Trophoblast cell (in vitro differentiated cells and primary cell): ENCODE measurements at regions not wholly inside any gene's neighbourhood (a gene's known extent, or its start where the extent isn't known, plus 50 kb on each side); places are given as distances from the start of the nearest gene placed in this dataset.

Experiments
- DNase-seq, 2 donors: peaks; one replicate each; pipeline ENCODE4 v3.0.0-alpha.2; 2016
- H2AFZ ChIP-seq: 2 replicates; pipeline ENCODE4 v1.6.1; 2013; ENCODE audit warnings: low read length, moderate library complexity, mild to moderate bottlenecking; ENCODE audit not compliant: insufficient read depth, poor library complexity
- H2AK5ac ChIP-seq: 2 replicates; pipeline ENCODE4 v1.6.1; 2013; ENCODE audit warnings: mild to moderate bottlenecking, low read length
- H2BK120ac ChIP-seq: 2 replicates; pipeline ENCODE4 v1.6.1; 2013; ENCODE audit warnings: low read length, mild to moderate bottlenecking, moderate library complexity; ENCODE audit not compliant: insufficient read depth, poor library complexity
- H2BK12ac ChIP-seq: 2 replicates; pipeline ENCODE4 v1.6.1; 2013; ENCODE audit warnings: mild to moderate bottlenecking, low read length, moderate library complexity
- H2BK5ac ChIP-seq: 2 replicates; pipeline ENCODE4 v1.6.1; 2013; ENCODE audit warnings: low read length, low read depth, moderate library complexity, mild to moderate bottlenecking; ENCODE audit not compliant: poor library complexity
- H3K14ac ChIP-seq: 2 replicates; pipeline ENCODE4 v1.6.1; 2013; ENCODE audit warnings: mild to moderate bottlenecking, low read length
- H3K18ac ChIP-seq: 2 replicates; pipeline ENCODE4 v1.6.1; 2013; ENCODE audit warnings: mild to moderate bottlenecking, low read length
- H3K23ac ChIP-seq: 2 replicates; pipeline ENCODE4 v1.6.1; 2013; ENCODE audit warnings: low read length
- H3K27ac ChIP-seq: 2 replicates; pipeline ENCODE4 v1.5.1; 2013; ENCODE audit warnings: low read depth, mild to moderate bottlenecking, inconsistent platforms, low read length, moderate library complexity
- H3K27me3 ChIP-seq: 2 replicates; pipeline ENCODE4 v1.6.1; 2013; ENCODE audit warnings: inconsistent platforms, mild to moderate bottlenecking, low read length, moderate library complexity; ENCODE audit not compliant: insufficient read depth
- H3K36me3 ChIP-seq, 2 experiments: 1 replicate in 1 of 2; 2 replicates in 1 of 2; pipeline ENCODE4 v1.6.1; 2013; ENCODE audit warnings: low read length in 2 of 2, mild to moderate bottlenecking in 2 of 2, moderate library complexity in 1 of 2; ENCODE audit not compliant: insufficient read depth in 2 of 2, control insufficient read depth in 1 of 2
- H3K4ac ChIP-seq: 2 replicates; pipeline ENCODE4 v1.6.1; 2013; ENCODE audit warnings: low read depth, mild to moderate bottlenecking, low read length, moderate library complexity
- H3K4me1 ChIP-seq, 2 experiments: 1 replicate in 1 of 2; 2 replicates in 1 of 2; pipeline ENCODE4 v1.6.1; 2013; ENCODE audit warnings: low read length in 2 of 2, mild to moderate bottlenecking in 2 of 2, moderate library complexity in 1 of 2; ENCODE audit not compliant: insufficient read depth in 2 of 2, control insufficient read depth in 1 of 2
- H3K4me2 ChIP-seq: 2 replicates; pipeline ENCODE4 v1.6.1; 2013; ENCODE audit warnings: inconsistent platforms, mild to moderate bottlenecking, low read length, moderate library complexity
- H3K4me3 ChIP-seq: 2 replicates; pipeline ENCODE4 v1.5.1; 2013; ENCODE audit warnings: mild to moderate bottlenecking, low read depth, low read length, inconsistent platforms
- H3K79me1 ChIP-seq: one replicate; pipeline ENCODE4 v1.6.1; 2013; ENCODE audit warnings: low read length
- H3K79me2 ChIP-seq: 2 replicates; pipeline ENCODE4 v1.6.1; 2013; ENCODE audit warnings: low read length, mild to moderate bottlenecking; ENCODE audit not compliant: control insufficient read depth, insufficient read depth, poor library complexity
- H3K9ac ChIP-seq: 2 replicates; pipeline ENCODE4 v1.6.1; 2013; ENCODE audit warnings: mild to moderate bottlenecking, low read length
- H3K9me3 ChIP-seq: 2 replicates; pipeline ENCODE4 v1.6.1; 2013; ENCODE audit warnings: low read depth, mild to moderate bottlenecking, control low read depth, inconsistent platforms, low read length; ENCODE audit not compliant: insufficient read depth
- H4K12ac ChIP-seq: 2 replicates; pipeline ENCODE4 v1.6.1; 2013; ENCODE audit warnings: low read depth, mild to moderate bottlenecking, low read length, moderate library complexity
- H4K8ac ChIP-seq: 2 replicates; pipeline ENCODE4 v1.6.1; 2013; ENCODE audit warnings: low read depth, mild to moderate bottlenecking, low read length, moderate library complexity
- H4K91ac ChIP-seq: one replicate; pipeline ENCODE4 v1.6.1; 2013; ENCODE audit warnings: low read depth, mild to moderate bottlenecking, low read length, moderate library complexity
- WGBS: extraction: QIAGEN DNeasy Blood & Tissue Kit; methylation state at CpG from one replicate; pipeline ENCODE4 v1.1.7; 2013; ENCODE audit warnings: missing lambda C conversion rate; ENCODE audit not compliant: insufficient read length, insufficient coverage; ENCODE audit errors: extremely low coverage; 5-methylcytosine and 5-hydroxymethylcytosine counted together

DNA sequence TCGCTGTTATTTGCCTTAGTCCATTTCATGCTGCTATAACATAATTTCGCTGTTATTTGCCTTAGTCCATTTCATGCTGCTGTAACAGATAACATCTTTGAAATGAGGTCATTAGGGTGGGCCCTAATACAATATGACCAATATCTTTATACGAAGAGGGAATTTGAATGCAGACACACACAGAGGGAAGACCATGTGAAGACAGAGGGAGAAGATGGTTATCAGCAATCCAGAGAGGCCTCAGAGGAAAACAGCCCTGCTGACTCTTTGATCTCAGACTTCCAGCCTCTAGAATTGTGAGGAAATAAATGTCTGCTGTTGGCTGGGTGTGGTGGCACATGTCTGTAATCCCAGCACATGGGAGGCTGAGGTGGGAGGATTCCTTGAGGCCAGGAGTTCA lies 404.9 kb downstream of the TYW1 start:
- no peak overlapping the region for H4K8ac ChIP-seq
- H3K18ac ChIP-seq: no peak overlapping the region
- H3K79me2 ChIP-seq: no peaks in the 10 kb centered on the region
- H3K9me3 ChIP-seq: no peaks in the 10 kb centered on the region
- WGBS: no CpG with 5 or more reads among the region's 3 CpGs
- no peak overlapping the region for H3K14ac ChIP-seq
- no peak overlapping the region for H4K12ac ChIP-seq
- no peaks in the 10 kb centered on the region for H3K4me1 ChIP-seq
- H3K27me3 ChIP-seq: no peaks in the 10 kb centered on the region
- H3K23ac ChIP-seq: no peak overlapping the region
- no peak overlapping the region for H3K4me3 ChIP-seq
- no peak overlapping the region for H3K9ac ChIP-seq
- H2BK120ac ChIP-seq: no peak overlapping the region
- H2BK5ac ChIP-seq: no peak overlapping the region
- no peaks in the 10 kb centered on the region for H3K79me1 ChIP-seq
- no peak overlapping the region for H4K91ac ChIP-seq
- no peak overlapping the region for H3K4me2 ChIP-seq
- DNase-seq: no peak
- no peak overlapping the region for H2AFZ ChIP-seq
- H3K27ac ChIP-seq: no peak overlapping the region
- H2AK5ac ChIP-seq: no peak overlapping the region
- H3K4ac ChIP-seq: no peak overlapping the region
- no peaks in the 10 kb centered on the region for H3K36me3 ChIP-seq
- no peak overlapping the region for H2BK12ac ChIP-seq

DNA sequence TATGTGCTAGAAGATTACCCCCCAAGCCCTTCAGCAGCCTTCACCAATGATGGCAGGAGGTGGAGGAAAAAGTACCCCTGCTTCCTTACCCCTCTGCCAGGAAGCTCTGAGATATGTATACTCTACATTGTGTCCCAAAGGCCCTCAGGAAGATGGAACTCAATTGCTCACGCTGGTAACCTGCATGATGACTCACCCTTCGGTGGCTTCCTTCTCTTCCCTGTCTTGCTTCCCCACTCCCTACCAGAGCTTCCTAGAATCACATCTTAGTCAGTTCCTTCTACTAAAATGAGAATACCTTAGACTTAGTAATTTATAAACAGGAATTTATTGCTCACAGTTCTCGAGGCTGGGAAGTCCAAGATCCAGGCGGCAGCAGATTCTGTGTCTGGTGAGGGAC lies 405.6 kb downstream of the TYW1 start:
- Histone ChIP-seq H3K79me1 (no peaks in the 10 kb centered on the region), H3K18ac (no peak overlapping the region), H2BK5ac (no peak overlapping the region), H4K91ac (no peak overlapping the region), H3K27ac (no peak overlapping the region), H2BK120ac (no peak overlapping the region), H2AFZ (no peak overlapping the region), H3K14ac (no peak overlapping the region), H3K27me3 (no peaks in the 10 kb centered on the region), H3K9me3 (no peaks in the 10 kb centered on the region), H2BK12ac (no peak overlapping the region), H2AK5ac (no peak overlapping the region), H4K12ac (no peak overlapping the region), H3K4me3 (no peak overlapping the region), H4K8ac (no peak overlapping the region), H3K79me2 (no peaks in the 10 kb centered on the region), H3K23ac (no peak overlapping the region), H3K4me1 (no peaks in the 10 kb centered on the region), H3K9ac (no peak overlapping the region), H3K4me2 (no peak overlapping the region), H3K36me3 (no peaks in the 10 kb centered on the region), H3K4ac (no peak overlapping the region)
- WGBS: no CpG with 5 or more reads among the region's 4 CpGs
- no peak for DNase-seq

DNA sequence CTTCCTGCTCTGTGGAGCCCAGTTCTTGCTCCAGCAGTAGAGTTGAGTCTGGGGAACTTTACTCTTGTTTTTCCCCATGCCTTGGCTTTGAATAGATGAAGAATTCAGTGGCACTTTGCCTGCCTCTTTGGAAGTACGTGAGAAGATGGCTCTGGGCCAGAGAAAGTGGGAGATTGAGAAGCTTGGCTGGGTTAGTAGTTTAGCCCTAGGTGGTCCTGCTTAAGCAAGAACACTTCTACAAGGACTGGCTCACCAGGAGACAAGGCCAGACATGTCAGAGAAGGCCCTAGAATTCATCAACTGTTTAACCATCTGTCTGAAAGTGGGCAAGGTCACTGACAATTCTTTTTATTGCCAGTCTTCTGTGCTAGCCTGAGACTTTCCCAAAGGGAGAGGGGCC lies 410.3 kb downstream of the TYW1 start:
- no peak overlapping the region for H3K4ac ChIP-seq
- no peak overlapping the region for H4K12ac ChIP-seq
- no peak overlapping the region for H4K91ac ChIP-seq
- no peak overlapping the region for H2BK5ac ChIP-seq
- no peak overlapping the region for H2BK120ac ChIP-seq
- no peaks in the 10 kb centered on the region for H3K36me3 ChIP-seq
- H3K9me3 ChIP-seq: peaks cover 3% of the 10 kb centered on the region
- H2BK12ac ChIP-seq: no peak overlapping the region
- no peaks in the 10 kb centered on the region for H3K79me1 ChIP-seq
- no peak overlapping the region for H4K8ac ChIP-seq
- no peak overlapping the region for H3K14ac ChIP-seq
- no peak overlapping the region for H2AFZ ChIP-seq
- no peak for DNase-seq
- no peaks in the 10 kb centered on the region for H3K27me3 ChIP-seq
- H3K4me2 ChIP-seq: no peak overlapping the region
- H3K23ac ChIP-seq: no peak overlapping the region
- no peak overlapping the region for H3K27ac ChIP-seq
- WGBS: no CpG with 5 or more reads among the region's 1 CpG
- H3K18ac ChIP-seq: no peak overlapping the region
- no peaks in the 10 kb centered on the region for H3K79me2 ChIP-seq
- no peak overlapping the region for H2AK5ac ChIP-seq
- peaks cover 0 to 2% of the 10 kb centered on the region in 2 experiments for H3K4me1 ChIP-seq
- H3K9ac ChIP-seq: no peak overlapping the region
- no peak overlapping the region for H3K4me3 ChIP-seq

DNA sequence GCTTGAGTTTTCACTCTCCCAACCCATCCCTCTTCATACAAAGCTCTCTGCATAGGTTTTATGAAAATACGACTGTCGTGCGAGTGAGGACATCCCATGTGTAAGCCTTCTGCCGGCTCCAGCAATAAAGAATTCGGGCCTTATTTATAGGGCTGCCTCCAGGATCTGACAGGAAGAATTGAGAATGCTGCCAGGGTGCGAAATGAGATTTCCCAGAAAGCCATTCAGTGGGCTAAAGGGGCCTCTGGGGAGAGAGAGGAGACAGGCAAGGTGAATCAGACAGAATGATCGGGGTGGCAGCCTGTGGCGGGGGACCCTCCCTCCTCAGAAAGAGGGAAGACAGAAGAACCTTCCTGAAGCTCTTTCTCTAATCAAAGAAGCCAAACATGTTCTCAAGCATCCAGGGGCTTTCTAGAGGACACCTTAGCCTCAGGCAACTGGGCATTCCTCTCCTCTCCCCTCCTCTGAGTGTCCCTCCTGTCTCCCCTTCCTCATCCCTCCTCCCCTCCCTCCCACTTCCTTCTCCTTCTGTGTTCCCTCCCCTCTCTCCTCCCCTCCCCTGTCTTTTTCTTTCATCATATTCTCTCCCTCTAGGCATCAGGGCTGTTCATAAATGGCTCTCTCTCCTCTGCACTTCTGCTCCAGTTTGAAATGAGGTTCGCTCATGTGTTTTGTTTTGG lies 410.9 kb downstream of the TYW1 start:
- Histone ChIP-seq H3K9me3 (peaks cover 3% of the 10 kb centered on the region), H3K27ac (no peak overlapping the region), H3K4me1 (peaks cover 0 to 2% of the 10 kb centered on the region in 2 experiments), H3K27me3 (no peaks in the 10 kb centered on the region), H2BK5ac (no peak overlapping the region), H3K79me2 (no peaks in the 10 kb centered on the region), H4K8ac (no peak overlapping the region), H2BK120ac (no peak overlapping the region), H3K36me3 (no peaks in the 10 kb centered on the region), H2AFZ (no peak overlapping the region), H2BK12ac (no peak overlapping the region), H4K12ac (no peak overlapping the region), H3K4ac (no peak overlapping the region), H4K91ac (no peak overlapping the region), H2AK5ac (no peak overlapping the region), H3K14ac (no peak overlapping the region), H3K9ac (no peak overlapping the region), H3K23ac (no peak overlapping the region), H3K18ac (no peak overlapping the region), H3K79me1 (no peaks in the 10 kb centered on the region), H3K4me3 (no peak overlapping the region), H3K4me2 (no peak overlapping the region)
- no peak for DNase-seq
- no CpG with 5 or more reads among the region's 9 CpGs for WGBS
